CD4-positive, alpha-beta T cell (primary cell): ENCODE measurements at regions not wholly inside any gene's neighbourhood (a gene's known extent, or its start where the extent isn't known, plus 50 kb on each side); places are given as distances from the start of the nearest gene placed in this dataset.

Source experiments
- ATAC-seq: fragments of 200-7000 bp; cut with Tn5 transposase; one replicate; pipeline ENCODE4 v1.10.0; 2022; ENCODE audit warnings: mild to moderate bottlenecking; ENCODE audit not compliant: poor library complexity
- CTCF ChIA-PET: fragments of 350-600 bp; sonication (Branson Sonifier 250); formaldehyde crosslinking; loops from one replicate; lab custom pipeline; 2021; ENCODE audit warnings: antibody characterized with exemption, inconsistent platforms; lab: Charles Lee
- POLR2A ChIA-PET: fragments of 350-600 bp; sonication (Branson Sonifier 250); formaldehyde crosslinking; loops from one replicate; lab custom pipeline; 2021; ENCODE audit warnings: antibody characterized with exemption, inconsistent platforms; lab: Charles Lee
- DNase-seq, 14 experiments: peaks; one replicate each; pipeline ENCODE4 v3.0.0-alpha.2; 2013 to 2020; ENCODE audit warnings: mixed read lengths in 2 of 14
- H3K27ac ChIP-seq, 2 donors: one replicate each; pipeline versions ENCODE4 v1.5.1 to v1.7.0; 2013; ENCODE audit warnings: low read length in 2 of 2, low read depth in 1 of 2, mild to moderate bottlenecking in 1 of 2
- H3K27me3 ChIP-seq, 2 experiments: 1 replicate in 1 of 2; 2 replicates in 1 of 2; pipeline versions ENCODE4 v1.6.1 to v1.7.0; 2013; ENCODE audit warnings: low read length in 2 of 2, control low read depth in 1 of 2, mild to moderate bottlenecking in 1 of 2, moderate library complexity in 1 of 2; ENCODE audit not compliant: insufficient read depth in 2 of 2, control insufficient read depth in 1 of 2
- H3K36me3 ChIP-seq: one replicate; pipeline ENCODE4 v1.6.1; 2013; ENCODE audit warnings: low read length, control low read depth; ENCODE audit not compliant: insufficient read depth
- H3K4me1 ChIP-seq: one replicate; pipeline ENCODE4 v1.6.1; 2013; ENCODE audit warnings: low read length, control low read depth; ENCODE audit not compliant: insufficient read depth
- H3K4me3 ChIP-seq: one replicate; pipeline ENCODE4 v1.5.1; 2013; ENCODE audit warnings: mild to moderate bottlenecking, low read length, moderate library complexity
- H3K9me3 ChIP-seq, 2 experiments: 1 replicate in 1 of 2; 2 replicates in 1 of 2; pipeline versions ENCODE4 v1.6.1 to v1.7.0; 2013; ENCODE audit warnings: low read length in 2 of 2, mild to moderate bottlenecking in 2 of 2, control low read depth in 1 of 2, moderate library complexity in 1 of 2; ENCODE audit not compliant: control insufficient read depth in 1 of 2, insufficient read depth in 1 of 2
- H3K27ac Mint-ChIP-seq: one replicate; pipeline ENCODE4 v1.8.0; 2020; ENCODE audit warnings: mixed read lengths
- H3K27me3 Mint-ChIP-seq: one replicate; pipeline ENCODE4 v1.8.0; 2021; ENCODE audit warnings: mixed read lengths
- H3K36me3 Mint-ChIP-seq: one replicate; pipeline ENCODE4 v1.8.0; 2021; ENCODE audit warnings: low read depth, mixed read lengths
- H3K4me1 Mint-ChIP-seq: one replicate; pipeline ENCODE4 v1.8.0; 2021; ENCODE audit warnings: low read depth, mixed read lengths
- H3K4me3 Mint-ChIP-seq: one replicate; pipeline ENCODE4 v1.8.0; 2020; ENCODE audit warnings: mild to moderate bottlenecking, mixed read lengths
- H3K9me3 Mint-ChIP-seq: one replicate; pipeline ENCODE4 v1.8.0; 2020; ENCODE audit warnings: mixed read lengths
- intact Hi-C, 2 experiments: fragments of 100-400 bp; cut with DNase I in 1 of 2; cut with micrococcal nuclease in 1 of 2; formaldehyde crosslinking; loops; one replicate each; pipeline versions ENCODE4 v1.15.1 to v1.9.0; 2023 to 2025; cut with DNase I, micrococcal nuclease
- TF ChIP-seq, protein P1 (sequence below): fragments of 200-600 bp; IDR thresholded peaks from one replicate; pipeline ENCODE4 v1.8.0; 2022; ENCODE audit warnings: antibody characterized with exemption, mild to moderate bottlenecking

DNA sequence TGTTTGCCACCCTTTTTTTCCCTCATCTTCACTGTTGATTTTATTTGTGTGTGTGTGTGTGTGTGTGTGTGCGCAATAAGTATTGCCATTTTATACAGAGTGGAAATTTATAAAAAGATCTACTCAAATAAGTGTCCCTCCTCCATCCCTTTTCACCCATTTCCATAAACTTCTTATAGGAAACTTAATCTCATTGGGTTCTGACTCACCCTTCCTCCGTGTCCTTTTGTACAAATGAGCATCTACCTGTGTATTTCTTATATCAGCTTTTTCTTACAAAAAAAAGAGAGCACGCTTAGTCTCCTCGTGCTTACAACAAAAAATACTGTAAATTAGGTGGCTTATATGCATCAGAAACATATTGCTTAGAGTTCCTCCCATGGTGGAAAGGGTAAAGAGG, 711.2 kb upstream of the CDH7 start:
- Mint-ChIP-seq H3K4me3 (no peak overlapping the region), H3K27ac (no peak overlapping the region), H3K27me3 (no peaks in the 10 kb centered on the region), H3K36me3 (no peaks in the 10 kb centered on the region), H3K9me3 (peaks cover 2% of the 10 kb centered on the region), H3K4me1 (no peaks in the 10 kb centered on the region)
- H3K36me3 ChIP-seq = no peaks in the 10 kb centered on the region
- no peak for ATAC-seq
- TF ChIP-seq, protein P1, sequence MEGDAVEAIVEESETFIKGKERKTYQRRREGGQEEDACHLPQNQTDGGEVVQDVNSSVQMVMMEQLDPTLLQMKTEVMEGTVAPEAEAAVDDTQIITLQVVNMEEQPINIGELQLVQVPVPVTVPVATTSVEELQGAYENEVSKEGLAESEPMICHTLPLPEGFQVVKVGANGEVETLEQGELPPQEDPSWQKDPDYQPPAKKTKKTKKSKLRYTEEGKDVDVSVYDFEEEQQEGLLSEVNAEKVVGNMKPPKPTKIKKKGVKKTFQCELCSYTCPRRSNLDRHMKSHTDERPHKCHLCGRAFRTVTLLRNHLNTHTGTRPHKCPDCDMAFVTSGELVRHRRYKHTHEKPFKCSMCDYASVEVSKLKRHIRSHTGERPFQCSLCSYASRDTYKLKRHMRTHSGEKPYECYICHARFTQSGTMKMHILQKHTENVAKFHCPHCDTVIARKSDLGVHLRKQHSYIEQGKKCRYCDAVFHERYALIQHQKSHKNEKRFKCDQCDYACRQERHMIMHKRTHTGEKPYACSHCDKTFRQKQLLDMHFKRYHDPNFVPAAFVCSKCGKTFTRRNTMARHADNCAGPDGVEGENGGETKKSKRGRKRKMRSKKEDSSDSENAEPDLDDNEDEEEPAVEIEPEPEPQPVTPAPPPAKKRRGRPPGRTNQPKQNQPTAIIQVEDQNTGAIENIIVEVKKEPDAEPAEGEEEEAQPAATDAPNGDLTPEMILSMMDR = no peak
- no peak for DNase-seq
- CTCF ChIA-PET = no interaction called here
- no peaks in the 10 kb centered on the region for H3K27me3 ChIP-seq
- no peak overlapping the region for H3K4me3 ChIP-seq
- H3K27ac ChIP-seq = no peak overlapping the region
- intact Hi-C loops = no loop called here
- no peaks in the 10 kb centered on the region for H3K4me1 ChIP-seq
- POLR2A ChIA-PET = no interaction called here
- H3K9me3 ChIP-seq = peaks cover 0 to 8% of the 10 kb centered on the region in 2 experiments

DNA sequence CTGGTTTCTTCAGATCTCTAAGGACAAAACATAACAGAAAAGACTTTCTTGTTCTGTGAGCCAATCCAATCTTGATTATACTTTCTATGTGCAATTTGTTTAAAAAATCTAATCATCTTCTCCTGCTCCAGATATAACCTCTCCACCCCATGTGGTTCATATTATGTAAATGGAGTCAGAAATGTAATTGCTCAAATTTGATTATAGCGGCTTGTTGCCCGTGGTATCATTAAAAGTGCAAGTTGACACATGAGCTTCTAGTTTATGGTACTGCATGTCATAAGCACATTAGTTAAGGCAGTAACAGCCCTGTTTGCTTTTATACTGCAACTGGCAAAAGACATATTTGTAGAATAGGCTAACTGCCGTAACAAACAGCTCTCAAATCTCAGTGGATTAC, 715.1 kb upstream of the CDH7 start:
- no peak for DNase-seq
- intact Hi-C loops = no loop called here
- Mint-ChIP-seq H3K4me3 (no peak overlapping the region), H3K27ac (no peak overlapping the region), H3K4me1 (no peaks in the 10 kb centered on the region), H3K36me3 (no peaks in the 10 kb centered on the region), H3K27me3 (no peaks in the 10 kb centered on the region), H3K9me3 (peaks cover 4% of the 10 kb centered on the region)
- ATAC-seq = no peak
- ChIA-PET POLR2A (no interaction called here), CTCF (interaction anchor here (1.7 kb wide), 1 partner anchor 17 kb away, joined by 3 read pairs; no protein-coding TSS in a partner anchor)
- no peaks in the 10 kb centered on the region for H3K36me3 ChIP-seq
- peaks cover 0 to 8% of the 10 kb centered on the region in 2 experiments for H3K9me3 ChIP-seq
- no peaks in the 10 kb centered on the region for H3K27me3 ChIP-seq
- H3K4me3 ChIP-seq = no peak overlapping the region
- no peak overlapping the region for H3K27ac ChIP-seq
- TF ChIP-seq, protein P1 = no peak
- H3K4me1 ChIP-seq = no peaks in the 10 kb centered on the region

DNA sequence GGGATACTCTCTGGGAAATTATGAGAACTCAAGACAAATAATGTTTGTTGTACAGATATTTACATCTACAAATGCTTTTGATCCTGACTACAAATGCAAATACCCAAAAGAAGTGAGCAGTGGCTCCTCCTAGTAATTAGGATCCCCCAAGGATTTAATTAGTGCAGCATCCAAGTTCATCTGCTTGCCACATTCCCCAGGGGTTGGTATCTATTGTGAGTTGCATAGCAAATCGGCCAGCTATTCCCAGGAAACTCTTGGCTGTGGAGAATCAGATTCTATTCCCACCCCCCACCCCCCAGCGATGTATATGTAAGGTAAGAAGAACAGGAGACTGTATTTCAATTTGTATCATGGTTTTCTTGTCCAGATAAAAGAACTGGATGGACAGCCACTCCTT, 725.1 kb upstream of the CDH7 start:
- H3K9me3 ChIP-seq = peaks cover 0 to 14% of the 10 kb centered on the region in 2 experiments
- CTCF ChIA-PET = no interaction called here
- H3K36me3 ChIP-seq = no peaks in the 10 kb centered on the region
- H3K4me3 Mint-ChIP-seq = no peak overlapping the region
- POLR2A ChIA-PET = no interaction called here
- H3K4me3 ChIP-seq = no peak overlapping the region
- no peaks in the 10 kb centered on the region for H3K27me3 ChIP-seq
- H3K27ac ChIP-seq = no peak overlapping the region
- ATAC-seq = no peak
- no peaks in the 10 kb centered on the region for H3K4me1 ChIP-seq
- TF ChIP-seq, protein P1 = no peak
- no peaks in the 10 kb centered on the region for H3K27me3 Mint-ChIP-seq
- H3K4me1 Mint-ChIP-seq = no peaks in the 10 kb centered on the region
- H3K9me3 Mint-ChIP-seq = peaks cover 7% of the 10 kb centered on the region
- no peak for DNase-seq
- intact Hi-C loops = no loop called here
- no peaks in the 10 kb centered on the region for H3K36me3 Mint-ChIP-seq
- H3K27ac Mint-ChIP-seq = no peak overlapping the region
